Adrenal gland (tissue), 9 donors: ENCODE measurements at regions not wholly inside any gene's neighbourhood (a gene's known extent, or its start where the extent isn't known, plus 50 kb on each side); places are given as distances from the start of the nearest gene placed in this dataset.
A peak's percentile ranks its signal among the peaks of the same experiment; 100 is the strongest.

ENCODE experiments used
- DNase-seq, 7 donors: peaks; one replicate each; pipeline ENCODE4 v3.0.0-alpha.2; 2019 to 2020
- H3K27ac ChIP-seq, 5 donors: fragments of 200-600 bp; sonication (generic) in 4 of 5; 1 replicate in 3 of 5; 2 replicates in 2 of 5; pipeline versions ENCODE4 v1.5.1 to v1.8.0; 2016 to 2020; ENCODE audit warnings: mild to moderate bottlenecking in 1 of 5
- H3K27me3 ChIP-seq: fragments of 200-600 bp; 2 replicates; pipeline ENCODE4 v1.8.0; 2021
- H3K36me3 ChIP-seq, 2 donors: fragments of 200-600 bp; replicated peaks in 1 of 2; 1 replicate in 1 of 2; 2 replicates in 1 of 2; pipeline versions ENCODE4 v1.5.1 to v1.8.0; 2018 to 2022
- H3K4me1 ChIP-seq, 2 donors: fragments of 200-600 bp; replicated peaks in 1 of 2; 1 replicate in 1 of 2; 2 replicates in 1 of 2; pipeline versions ENCODE4 v1.5.1 to v1.8.0; 2018 to 2021
- H3K4me3 ChIP-seq, 4 donors: fragments of 200-600 bp; sonication (generic) in 3 of 4; one replicate each; pipeline ENCODE4 v1.5.1; 2016 to 2018
- H3K9me3 ChIP-seq, 3 donors: fragments of 200-600 bp; sonication (generic) in 1 of 3; replicated peaks in 1 of 3; 1 replicate in 2 of 3; 2 replicates in 1 of 3; pipeline versions ENCODE4 v1.5.1 to v1.8.0; 2016 to 2021
- POLR2A ChIP-seq, 2 donors: fragments of 450-650 bp; IDR thresholded peaks; one replicate each; pipeline ENCODE4 v1.6.1; 2017; ENCODE audit warnings: antibody characterized with exemption in 2 of 2, mild to moderate bottlenecking in 2 of 2, moderate library complexity in 1 of 2
- WGBS, 4 donors: extraction: QIAGEN DNeasy Blood & Tissue Kit in 2 of 4; methylation state at CpG; one replicate each; pipeline versions ENCODE4 v1.1.5 to v1.1.7; 2013 to 2017; 5-methylcytosine and 5-hydroxymethylcytosine counted together
- intact Hi-C, 2 donors: fragments of 100-400 bp; cut with DNase I; formaldehyde crosslinking; loops; one replicate each; pipeline versions ENCODE4 v1.14.1 to v1.15.0; 2022 to 2023
- TF ChIP-seq, protein P1 (sequence below), 6 experiments: fragments of 450-650 bp in 4 of 6; fragments of 200-600 bp in 2 of 6; sonication (generic) in 1 of 6; IDR thresholded peaks; 1 replicate in 5 of 6; 2 replicates in 1 of 6; pipeline versions ENCODE4 v1.5.1 to v1.8.0; 2016 to 2021; ENCODE audit warnings: antibody characterized with exemption in 6 of 6, mild to moderate bottlenecking in 2 of 6, moderate library complexity in 1 of 6
- donor health status: healthy with polysubstance abuse.
- donor health status: Bipolar disorder and iron deficiency.
- donor health status: DM: yes; HTN: yes; CAD: no.
- donor health status: DM: no; HTN: no; CAD: no.
- donor health status: DM: no; HTN: no; CAD: no.

DNA sequence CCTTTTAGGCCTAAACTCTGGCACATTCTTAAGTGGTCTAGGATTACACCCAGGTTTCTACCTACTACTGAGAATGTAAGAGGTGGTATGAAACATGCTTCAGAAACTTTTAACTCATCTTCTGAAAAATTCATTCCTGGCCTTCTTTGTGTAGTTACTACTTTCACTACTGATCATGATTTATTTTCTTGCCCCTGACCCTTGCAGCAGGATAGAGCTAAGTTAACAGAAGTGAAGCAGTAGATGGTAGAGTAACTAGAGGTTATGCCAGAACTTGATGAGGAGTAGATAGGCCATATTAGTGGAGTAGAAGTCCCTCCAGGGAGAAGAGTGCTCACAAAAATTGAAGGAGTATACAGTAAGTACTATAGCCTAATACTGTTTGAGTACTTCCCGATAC lies 75.5 kb upstream of the MSTN start:
- intact Hi-C loops: no loop called here
- Histone ChIP-seq H3K9me3 (no peaks in the 10 kb centered on the region), H3K27me3 (no peaks in the 10 kb centered on the region), H3K4me1 (no peaks in the 10 kb centered on the region), H3K4me3 (no peak overlapping the region), H3K27ac (no peak overlapping the region), H3K36me3 (no peaks in the 10 kb centered on the region)
- no peak for DNase-seq
- TF ChIP-seq, protein P1, sequence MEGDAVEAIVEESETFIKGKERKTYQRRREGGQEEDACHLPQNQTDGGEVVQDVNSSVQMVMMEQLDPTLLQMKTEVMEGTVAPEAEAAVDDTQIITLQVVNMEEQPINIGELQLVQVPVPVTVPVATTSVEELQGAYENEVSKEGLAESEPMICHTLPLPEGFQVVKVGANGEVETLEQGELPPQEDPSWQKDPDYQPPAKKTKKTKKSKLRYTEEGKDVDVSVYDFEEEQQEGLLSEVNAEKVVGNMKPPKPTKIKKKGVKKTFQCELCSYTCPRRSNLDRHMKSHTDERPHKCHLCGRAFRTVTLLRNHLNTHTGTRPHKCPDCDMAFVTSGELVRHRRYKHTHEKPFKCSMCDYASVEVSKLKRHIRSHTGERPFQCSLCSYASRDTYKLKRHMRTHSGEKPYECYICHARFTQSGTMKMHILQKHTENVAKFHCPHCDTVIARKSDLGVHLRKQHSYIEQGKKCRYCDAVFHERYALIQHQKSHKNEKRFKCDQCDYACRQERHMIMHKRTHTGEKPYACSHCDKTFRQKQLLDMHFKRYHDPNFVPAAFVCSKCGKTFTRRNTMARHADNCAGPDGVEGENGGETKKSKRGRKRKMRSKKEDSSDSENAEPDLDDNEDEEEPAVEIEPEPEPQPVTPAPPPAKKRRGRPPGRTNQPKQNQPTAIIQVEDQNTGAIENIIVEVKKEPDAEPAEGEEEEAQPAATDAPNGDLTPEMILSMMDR (IDR thresholded peaks at IDR 0.05): no peak
- TF ChIP-seq POLR2A (IDR thresholded peaks at IDR 0.05): no peak
- 95 to 100% (median 98%) methylated on average over 1 of the region's 1 CpG for WGBS, 4 donors

- H3K4me3 ChIP-seq: no peak overlapping the region
- WGBS, 4 donors: 63 to 88% (median 76%) methylated on average over 2 of the region's 2 CpGs
- intact Hi-C loops: no loop called here
Measured at GRCh38 chr2:190137561-190137960, 75.0 kb upstream of the MSTN start.

DNA sequence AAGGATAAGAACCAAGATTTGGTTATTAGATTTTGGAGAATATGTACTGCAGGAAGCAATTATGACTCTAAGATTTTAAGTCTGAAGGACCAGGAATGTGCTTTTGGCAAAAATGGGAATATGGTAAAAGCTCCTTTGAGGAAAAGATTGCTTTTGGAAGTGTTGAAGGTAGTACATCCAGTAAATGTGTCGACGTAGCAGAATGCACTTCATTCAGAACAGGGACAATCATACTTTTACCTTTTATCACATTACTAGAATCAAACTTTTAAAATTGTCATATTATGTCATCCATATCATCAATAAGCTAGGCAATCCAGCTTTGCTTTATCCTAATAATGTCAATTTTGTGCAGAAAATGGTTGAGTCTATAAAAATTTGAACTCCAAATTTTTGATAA lies 74.3 kb upstream of the MSTN start:
- no peaks in the 10 kb centered on the region for H3K4me1 ChIP-seq
- TF ChIP-seq, protein P1 (IDR thresholded peaks at IDR 0.05): no peak
- TF ChIP-seq POLR2A (IDR thresholded peaks at IDR 0.05): no peak
- intact Hi-C loops: no loop called here
- H3K27me3 ChIP-seq: no peaks in the 10 kb centered on the region
- WGBS, 4 donors: 96 to 99% (median 98%) methylated on average over 2 of the region's 2 CpGs
- no peak overlapping the region for H3K4me3 ChIP-seq
- DNase-seq: no peak
- no peaks in the 10 kb centered on the region for H3K9me3 ChIP-seq
- no peak overlapping the region for H3K27ac ChIP-seq
- no peaks in the 10 kb centered on the region for H3K36me3 ChIP-seq

More at GRCh38 chr2:190137561-190137960, 75.0 kb upstream of the MSTN start:
- H3K4me1 ChIP-seq: no peaks in the 10 kb centered on the region
- H3K9me3 ChIP-seq: no peaks in the 10 kb centered on the region
- H3K27ac ChIP-seq: no peak overlapping the region
- H3K27me3 ChIP-seq: no peaks in the 10 kb centered on the region
- peak in 3 of 7 donors; percentile 13 to 55 (median 29) for DNase-seq
- H3K36me3 ChIP-seq: no peaks in the 10 kb centered on the region
- TF ChIP-seq, protein P1 (IDR thresholded peaks at IDR 0.05): no peak
- TF ChIP-seq POLR2A (IDR thresholded peaks at IDR 0.05): no peak

- Histone ChIP-seq H3K27me3 (no peaks in the 10 kb centered on the region), H3K4me3 (no peak overlapping the region), H3K36me3 (no peaks in the 10 kb centered on the region), H3K4me1 (no peaks in the 10 kb centered on the region), H3K9me3 (no peaks in the 10 kb centered on the region), H3K27ac (no peak overlapping the region)
- no peak for TF ChIP-seq POLR2A (IDR thresholded peaks at IDR 0.05)
- TF ChIP-seq, protein P1 (IDR thresholded peaks at IDR 0.05): no peak
- no peak for DNase-seq
- intact Hi-C loops: no loop called here
- 82 to 100% (median 89%) methylated on average over 1 of the region's 1 CpG for whole genome bisulfite sequencing, 4 donors
Measured at GRCh38 chr2:190136259-190136658, 73.7 kb upstream of the MSTN start.
